T-helper 2 cell treated with Interferon-gamma antibody and Interleukin-4, amounts not matched to agents 5 μg/mL and 100 μg/mL, for 36 hours (primary cell): ENCODE measurements at regions not wholly inside any gene's neighbourhood (a gene's known extent, or its start where the extent isn't known, plus 50 kb on each side); places are given as distances from the start of the nearest gene placed in this dataset.

Experiments used
- DNase-seq: peaks from one replicate; pipeline ENCODE4 v3.0.0; 2021; ENCODE audit warnings: low spot score
- H3K27ac Mint-ChIP-seq: one replicate; pipeline ENCODE4 v1.8.0; 2021; ENCODE audit warnings: mild to moderate bottlenecking, mixed read lengths
- H3K27me3 Mint-ChIP-seq: one replicate; pipeline ENCODE4 v1.8.0; 2021; ENCODE audit warnings: low read depth, mixed read lengths
- H3K36me3 Mint-ChIP-seq: one replicate; pipeline ENCODE4 v1.8.0; 2021; ENCODE audit warnings: low read depth, mixed read lengths
- H3K4me1 Mint-ChIP-seq: one replicate; pipeline ENCODE4 v1.8.0; 2021; ENCODE audit warnings: low read depth, mixed read lengths
- H3K4me3 Mint-ChIP-seq: one replicate; pipeline ENCODE4 v1.8.0; 2022; ENCODE audit warnings: mild to moderate bottlenecking, moderate library complexity, mixed read lengths
- H3K9me3 Mint-ChIP-seq: one replicate; pipeline ENCODE4 v1.8.0; 2021; ENCODE audit warnings: mixed read lengths

DNA sequence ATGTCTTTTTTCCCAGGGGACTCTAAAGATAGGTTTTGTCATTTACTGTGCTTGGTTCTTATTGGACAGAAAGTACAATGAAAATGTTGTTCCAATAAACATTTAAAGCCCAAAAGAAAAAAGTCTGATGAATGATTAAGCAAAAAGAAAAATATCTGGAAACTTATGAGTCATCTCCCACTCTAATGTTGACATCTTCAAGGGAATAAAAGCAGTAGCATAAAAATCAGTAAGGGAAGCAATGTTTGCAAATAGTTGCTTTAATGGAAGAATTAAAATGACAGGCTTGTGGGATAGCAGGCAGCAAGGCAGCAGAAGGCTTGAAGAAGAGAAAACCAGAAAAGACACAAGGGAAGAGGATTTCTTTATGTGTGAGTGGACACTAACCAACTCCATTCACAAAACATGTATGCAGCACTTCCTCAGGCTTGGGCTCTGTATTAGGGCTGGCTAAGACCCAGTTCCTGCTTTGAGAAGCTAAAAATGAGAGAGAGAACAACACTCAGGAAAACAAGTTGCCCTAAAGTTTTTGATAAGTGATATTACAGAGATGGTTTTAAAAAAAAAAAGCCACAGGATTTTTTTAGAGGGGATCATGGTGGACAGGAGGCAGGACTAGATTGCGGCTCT is 263.2 kb upstream of the NT5E start:
- no peak overlapping the region for H3K27ac Mint-ChIP-seq
- no peaks in the 10 kb centered on the region for H3K27me3 Mint-ChIP-seq
- DNase-seq = no peak
- peaks cover 11% of the 10 kb centered on the region for H3K9me3 Mint-ChIP-seq
- no peak overlapping the region for H3K4me3 Mint-ChIP-seq
- H3K4me1 Mint-ChIP-seq = no peaks in the 10 kb centered on the region
- no peaks in the 10 kb centered on the region for H3K36me3 Mint-ChIP-seq

DNA sequence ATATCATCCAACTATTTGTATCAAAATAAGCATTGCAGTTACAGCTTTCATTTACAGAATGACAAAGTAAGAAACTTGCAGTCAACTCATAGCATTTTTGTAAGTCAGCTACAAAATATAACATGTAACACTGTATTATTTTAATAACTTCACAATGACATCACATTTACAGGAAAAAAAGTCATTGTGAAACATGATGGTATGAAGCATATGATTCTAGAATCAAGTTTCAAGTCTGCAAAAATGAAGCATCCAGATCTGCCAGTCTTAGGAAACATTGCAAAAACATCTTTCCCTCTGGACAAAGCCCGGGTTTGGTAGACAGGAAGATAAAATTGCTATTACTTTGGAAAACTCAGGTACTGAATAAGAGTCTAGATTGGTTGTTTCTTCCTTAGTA is 263.9 kb upstream of the NT5E start:
- no peaks in the 10 kb centered on the region for H3K27me3 Mint-ChIP-seq
- no peak overlapping the region for H3K27ac Mint-ChIP-seq
- no peaks in the 10 kb centered on the region for H3K4me1 Mint-ChIP-seq
- H3K9me3 Mint-ChIP-seq = peaks cover 11% of the 10 kb centered on the region
- DNase-seq = no peak
- no peaks in the 10 kb centered on the region for H3K36me3 Mint-ChIP-seq
- H3K4me3 Mint-ChIP-seq = no peak overlapping the region

DNA sequence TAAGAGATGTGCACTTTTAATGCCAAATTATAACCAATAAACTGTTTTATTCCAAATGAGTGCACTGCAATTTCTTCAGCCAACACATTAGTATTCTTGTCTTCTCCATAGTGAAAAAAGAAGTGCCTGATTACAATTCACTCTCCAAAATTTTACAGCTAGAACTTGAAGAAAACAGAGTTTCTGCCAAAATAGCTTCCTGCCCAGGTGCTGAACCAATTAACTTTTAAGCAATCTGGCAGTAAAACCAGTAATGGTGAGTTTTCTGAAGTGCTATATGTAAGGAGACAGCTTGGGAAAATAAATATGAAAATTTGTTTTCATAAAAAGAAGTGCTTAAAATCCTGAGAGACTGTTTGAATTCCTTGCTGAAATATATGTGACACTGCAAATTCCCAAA is 266.0 kb upstream of the NT5E start:
- DNase-seq = no peak
- Mint-ChIP-seq H3K36me3 (no peaks in the 10 kb centered on the region), H3K27me3 (no peaks in the 10 kb centered on the region), H3K27ac (no peak overlapping the region), H3K4me1 (no peaks in the 10 kb centered on the region), H3K9me3 (no peaks in the 10 kb centered on the region), H3K4me3 (no peak overlapping the region)

DNA sequence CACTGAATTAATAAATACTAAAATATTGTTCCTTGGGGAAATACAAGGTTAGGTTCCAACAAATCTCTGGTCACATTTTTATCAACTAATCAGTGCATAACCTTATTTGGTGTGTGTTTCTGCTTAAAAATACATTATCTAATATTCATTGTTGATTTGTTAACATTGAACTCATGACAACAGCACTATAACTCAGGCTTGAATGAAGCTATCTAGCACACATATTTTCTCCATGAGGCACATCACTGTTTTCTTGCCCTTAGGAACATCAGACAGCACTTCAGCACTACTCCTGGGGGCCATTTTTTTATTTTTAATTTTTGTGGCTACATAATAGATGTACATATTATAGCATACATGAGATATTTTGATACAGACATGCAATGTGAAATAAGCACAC is 277.2 kb upstream of the NT5E start:
- H3K4me3 Mint-ChIP-seq = no peak overlapping the region
- no peaks in the 10 kb centered on the region for H3K27me3 Mint-ChIP-seq
- no peak for DNase-seq
- peaks cover 4% of the 10 kb centered on the region for H3K9me3 Mint-ChIP-seq
- no peaks in the 10 kb centered on the region for H3K36me3 Mint-ChIP-seq
- no peak overlapping the region for H3K27ac Mint-ChIP-seq
- no peaks in the 10 kb centered on the region for H3K4me1 Mint-ChIP-seq

DNA sequence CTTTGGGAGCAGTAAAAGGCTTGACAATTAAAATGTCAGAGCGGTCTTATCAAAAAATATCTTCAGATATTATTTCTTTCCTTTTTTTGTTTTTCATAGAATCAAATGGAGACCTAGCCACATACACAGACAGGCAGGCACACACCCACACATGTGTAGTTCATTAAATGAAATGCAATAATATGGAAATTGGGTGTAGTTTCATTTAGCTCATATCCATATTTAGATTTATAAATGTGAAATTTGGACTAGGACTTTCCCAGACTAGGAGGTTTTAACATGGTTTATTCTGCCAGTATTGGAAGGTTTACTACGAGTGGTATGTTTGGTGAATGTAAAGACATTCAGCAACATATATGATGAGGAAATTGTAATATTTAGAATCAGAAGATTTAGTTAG is 277.7 kb upstream of the NT5E start:
- peaks cover 4% of the 10 kb centered on the region for H3K9me3 Mint-ChIP-seq
- H3K27ac Mint-ChIP-seq = no peak overlapping the region
- no peaks in the 10 kb centered on the region for H3K27me3 Mint-ChIP-seq
- no peak for DNase-seq
- no peak overlapping the region for H3K4me3 Mint-ChIP-seq
- H3K4me1 Mint-ChIP-seq = no peaks in the 10 kb centered on the region
- no peaks in the 10 kb centered on the region for H3K36me3 Mint-ChIP-seq

DNA sequence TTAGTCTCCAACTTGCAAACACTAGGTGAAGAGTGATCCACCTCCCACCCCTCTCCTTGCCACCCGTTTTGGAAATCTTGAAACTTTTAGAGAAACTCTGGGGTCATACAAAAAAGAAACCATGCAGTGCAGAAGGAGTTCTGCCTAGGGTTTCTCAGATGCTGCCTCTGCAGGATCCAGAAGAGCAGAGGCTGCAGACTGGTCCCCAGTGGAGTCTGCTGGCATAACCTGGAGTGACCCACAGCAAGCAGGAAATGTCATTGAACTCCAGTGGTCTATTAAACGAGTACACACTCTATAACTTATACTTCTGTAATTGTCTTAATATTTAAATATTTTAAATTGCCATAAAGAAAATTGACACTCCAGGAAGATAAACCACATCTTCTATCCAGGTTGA is 280.7 kb upstream of the NT5E start:
- H3K27ac Mint-ChIP-seq = no peak overlapping the region
- H3K36me3 Mint-ChIP-seq = no peaks in the 10 kb centered on the region
- H3K4me1 Mint-ChIP-seq = no peaks in the 10 kb centered on the region
- no peak for DNase-seq
- no peaks in the 10 kb centered on the region for H3K27me3 Mint-ChIP-seq
- no peaks in the 10 kb centered on the region for H3K9me3 Mint-ChIP-seq
- H3K4me3 Mint-ChIP-seq = no peak overlapping the region

DNA sequence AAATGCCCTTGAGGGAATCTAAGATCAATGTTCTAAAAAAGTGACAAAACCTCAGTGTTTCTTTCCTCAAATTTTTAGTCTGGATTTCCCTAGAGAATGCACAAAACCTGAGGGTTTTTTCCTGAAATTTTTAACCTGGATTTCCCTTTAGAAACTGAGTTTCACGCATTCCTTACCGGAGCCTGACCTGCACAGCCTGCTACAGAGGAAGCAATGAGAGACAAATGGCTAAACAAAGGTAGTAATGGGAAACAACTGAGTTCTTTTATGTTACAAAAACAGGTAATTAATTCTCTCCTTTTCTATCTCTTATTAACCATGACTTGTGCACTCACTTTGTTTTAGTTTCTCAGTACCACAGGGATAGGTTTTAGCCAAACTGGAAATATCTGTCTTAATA is 281.7 kb upstream of the NT5E start:
- Mint-ChIP-seq H3K9me3 (no peaks in the 10 kb centered on the region), H3K4me1 (no peaks in the 10 kb centered on the region), H3K27ac (no peak overlapping the region), H3K36me3 (no peaks in the 10 kb centered on the region), H3K4me3 (no peak overlapping the region), H3K27me3 (no peaks in the 10 kb centered on the region)
- DNase-seq = no peak

DNA sequence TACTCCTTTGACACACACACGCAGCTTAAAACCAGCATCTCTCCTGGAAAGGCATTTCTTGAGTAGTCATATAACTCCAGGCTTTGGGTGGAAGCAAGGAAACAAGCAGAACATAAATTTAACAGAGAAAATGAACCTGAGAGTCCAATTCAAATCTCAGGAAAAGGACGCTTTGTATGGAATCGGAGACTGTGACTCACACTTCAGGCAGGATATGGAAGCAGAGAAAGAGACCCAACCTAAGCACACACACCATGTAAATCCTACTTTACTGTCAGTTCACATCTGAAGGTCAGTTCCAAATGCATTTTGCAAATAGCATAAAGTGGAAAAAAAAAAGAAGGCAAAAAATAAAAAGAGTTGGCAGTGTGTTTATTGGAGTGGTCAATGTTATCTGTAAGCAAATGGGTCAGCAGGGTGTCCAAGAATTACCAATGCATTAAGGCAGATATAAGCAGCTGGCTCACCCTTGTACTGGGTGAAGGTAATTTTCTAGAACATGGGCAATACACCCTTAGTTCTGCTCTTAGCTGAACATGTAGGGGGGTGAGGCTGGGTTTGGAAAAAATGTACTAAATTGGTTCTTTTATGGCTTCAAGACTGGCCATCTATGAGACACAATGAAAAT is 283.7 kb upstream of the NT5E start:
- H3K36me3 Mint-ChIP-seq = no peaks in the 10 kb centered on the region
- no peak overlapping the region for H3K4me3 Mint-ChIP-seq
- H3K27ac Mint-ChIP-seq = no peak overlapping the region
- H3K27me3 Mint-ChIP-seq = no peaks in the 10 kb centered on the region
- no peaks in the 10 kb centered on the region for H3K4me1 Mint-ChIP-seq
- no peaks in the 10 kb centered on the region for H3K9me3 Mint-ChIP-seq
- DNase-seq = no peak

DNA sequence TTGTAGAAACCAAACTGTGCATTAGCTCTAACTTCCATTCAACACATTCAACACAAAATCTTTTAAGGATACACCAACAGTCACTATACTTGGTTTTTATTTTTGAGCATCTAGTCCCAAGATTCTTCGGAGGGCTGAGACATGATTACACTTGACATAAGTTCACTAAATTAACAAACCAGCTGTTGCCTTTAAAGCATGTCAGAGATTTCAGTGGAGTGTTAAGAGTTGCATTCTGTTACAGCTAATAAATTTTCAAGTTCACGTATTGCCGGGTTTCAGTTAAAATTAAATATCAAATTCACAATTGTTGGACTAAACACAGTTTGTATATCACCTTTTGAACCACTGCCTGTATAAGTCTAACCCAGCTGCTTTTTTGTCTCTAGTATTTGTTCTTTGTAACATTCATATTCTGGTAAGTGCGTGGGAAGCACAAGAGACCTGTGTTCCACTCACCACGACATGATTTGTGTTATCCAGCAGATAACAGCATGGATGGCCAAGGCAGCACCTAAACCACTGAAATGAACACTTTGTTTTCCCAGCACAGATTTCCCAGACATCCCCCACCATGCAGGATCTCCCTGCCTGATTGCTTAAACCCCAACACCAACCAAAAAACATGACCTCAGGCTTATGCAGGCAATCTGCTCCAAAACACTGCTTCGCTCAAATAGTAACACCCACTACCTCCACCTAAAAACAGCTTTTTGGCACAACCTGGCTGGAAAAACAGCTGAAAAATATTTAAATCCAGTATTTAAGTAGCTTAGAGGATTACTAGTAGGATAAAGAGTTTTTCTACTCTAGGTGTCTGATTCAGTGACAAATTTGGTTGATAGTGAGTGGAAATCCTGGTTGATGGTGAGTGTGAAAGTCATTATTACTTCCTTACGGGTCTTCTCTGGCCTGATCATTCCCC is 286.5 kb upstream of the NT5E start:
- no peak overlapping the region for H3K4me3 Mint-ChIP-seq

DNA sequence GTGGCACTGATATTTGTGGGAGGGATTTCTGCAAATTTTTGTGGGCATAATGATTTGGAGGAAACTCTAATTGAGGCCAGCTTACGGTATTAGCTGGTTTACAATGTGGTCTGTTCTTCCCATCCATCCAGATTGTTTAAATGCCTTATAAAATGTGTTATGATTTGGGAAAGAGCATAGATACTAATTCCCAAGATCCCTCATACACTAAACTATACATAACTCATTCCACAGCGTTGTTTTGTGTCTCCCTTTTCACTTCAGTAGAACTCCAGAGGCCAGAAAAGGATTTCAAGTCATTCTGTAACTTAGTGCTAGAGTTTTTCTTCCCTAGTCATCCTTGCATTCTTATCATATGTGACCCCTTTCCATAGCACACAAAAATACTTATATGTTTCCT is 292.6 kb upstream of the NT5E start:
- Mint-ChIP-seq H3K27me3 (no peaks in the 10 kb centered on the region), H3K9me3 (peaks cover 5% of the 10 kb centered on the region), H3K27ac (no peak overlapping the region), H3K4me3 (no peak overlapping the region), H3K4me1 (no peaks in the 10 kb centered on the region), H3K36me3 (no peaks in the 10 kb centered on the region)
- no peak for DNase-seq

More for the DNA sequence above, 286.5 kb upstream of the NT5E start:
- no peak overlapping the region for H3K27ac Mint-ChIP-seq
- no peak for DNase-seq
- H3K27me3 Mint-ChIP-seq = no peaks in the 10 kb centered on the region
- no peaks in the 10 kb centered on the region for H3K36me3 Mint-ChIP-seq
- H3K4me1 Mint-ChIP-seq = no peaks in the 10 kb centered on the region
- H3K9me3 Mint-ChIP-seq = no peaks in the 10 kb centered on the region

DNA sequence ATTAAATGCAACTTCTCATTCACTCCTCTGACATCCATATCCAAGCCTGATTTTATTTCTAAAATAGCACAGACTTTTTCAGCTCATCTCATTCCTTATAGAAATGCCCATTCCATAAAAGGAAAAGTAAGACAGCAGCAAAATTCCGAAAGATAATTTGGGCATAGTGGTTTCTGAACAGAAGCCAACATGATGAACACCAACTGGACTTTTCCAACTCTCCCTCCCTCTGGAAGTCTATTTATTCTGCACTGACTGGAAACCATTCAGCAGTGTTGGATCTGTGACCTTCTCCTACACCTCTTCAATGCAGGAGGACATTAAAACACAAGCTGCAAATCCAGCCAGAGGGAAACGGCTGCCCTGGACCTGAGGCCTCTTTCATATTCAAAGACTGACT is 306.2 kb upstream of the NT5E start:
- no peak overlapping the region for H3K27ac Mint-ChIP-seq
- H3K27me3 Mint-ChIP-seq = no peaks in the 10 kb centered on the region
- peaks cover 4% of the 10 kb centered on the region for H3K9me3 Mint-ChIP-seq
- H3K36me3 Mint-ChIP-seq = no peaks in the 10 kb centered on the region
- H3K4me1 Mint-ChIP-seq = no peaks in the 10 kb centered on the region
- no peak for DNase-seq
- no peak overlapping the region for H3K4me3 Mint-ChIP-seq

DNA sequence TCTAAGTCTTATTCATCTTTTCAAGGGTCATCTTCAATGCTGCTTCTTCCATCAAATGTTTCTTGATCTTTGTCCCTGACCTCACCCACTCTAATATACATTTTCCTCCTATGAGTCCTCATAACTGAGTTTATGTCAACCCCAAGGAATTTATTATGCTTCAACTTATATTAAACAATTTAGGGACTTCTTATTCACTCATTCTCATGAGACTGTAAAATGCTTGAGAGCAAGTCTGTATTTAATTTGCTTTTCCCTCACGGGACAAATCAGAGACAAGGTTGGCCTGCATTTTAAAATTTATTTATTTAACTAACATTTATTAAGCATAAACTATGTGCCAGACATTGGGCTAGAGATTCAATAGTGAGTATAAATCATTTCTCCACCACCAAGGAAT is 312.0 kb upstream of the NT5E start:
- Mint-ChIP-seq H3K27ac (no peak overlapping the region), H3K4me1 (no peaks in the 10 kb centered on the region), H3K9me3 (no peaks in the 10 kb centered on the region), H3K27me3 (no peaks in the 10 kb centered on the region), H3K36me3 (no peaks in the 10 kb centered on the region), H3K4me3 (no peak overlapping the region)
- no peak for DNase-seq

DNA sequence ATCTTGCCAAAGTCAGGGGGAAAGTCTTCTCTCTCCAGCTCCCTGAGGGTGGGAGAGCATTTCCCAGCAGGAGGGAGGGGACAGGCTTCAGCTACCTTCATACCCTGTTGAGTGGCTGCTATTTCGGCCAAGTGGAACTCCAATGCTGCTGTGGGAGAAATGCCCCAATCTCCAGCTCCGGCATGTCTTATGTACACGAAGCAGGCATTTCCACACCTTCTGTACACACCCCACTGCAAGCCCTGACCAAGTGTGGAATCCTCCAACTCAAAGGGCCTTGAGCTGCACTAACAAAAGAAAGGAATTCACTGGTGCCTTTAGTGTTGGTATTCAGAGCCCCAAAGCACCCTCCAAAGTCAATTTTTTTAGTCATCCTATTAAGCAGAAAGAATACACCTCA is 313.6 kb upstream of the NT5E start:
- no peaks in the 10 kb centered on the region for H3K27me3 Mint-ChIP-seq
- H3K4me3 Mint-ChIP-seq = no peak overlapping the region
- no peaks in the 10 kb centered on the region for H3K9me3 Mint-ChIP-seq
- H3K36me3 Mint-ChIP-seq = no peaks in the 10 kb centered on the region
- H3K27ac Mint-ChIP-seq = no peak overlapping the region
- no peak for DNase-seq
- H3K4me1 Mint-ChIP-seq = no peaks in the 10 kb centered on the region

DNA sequence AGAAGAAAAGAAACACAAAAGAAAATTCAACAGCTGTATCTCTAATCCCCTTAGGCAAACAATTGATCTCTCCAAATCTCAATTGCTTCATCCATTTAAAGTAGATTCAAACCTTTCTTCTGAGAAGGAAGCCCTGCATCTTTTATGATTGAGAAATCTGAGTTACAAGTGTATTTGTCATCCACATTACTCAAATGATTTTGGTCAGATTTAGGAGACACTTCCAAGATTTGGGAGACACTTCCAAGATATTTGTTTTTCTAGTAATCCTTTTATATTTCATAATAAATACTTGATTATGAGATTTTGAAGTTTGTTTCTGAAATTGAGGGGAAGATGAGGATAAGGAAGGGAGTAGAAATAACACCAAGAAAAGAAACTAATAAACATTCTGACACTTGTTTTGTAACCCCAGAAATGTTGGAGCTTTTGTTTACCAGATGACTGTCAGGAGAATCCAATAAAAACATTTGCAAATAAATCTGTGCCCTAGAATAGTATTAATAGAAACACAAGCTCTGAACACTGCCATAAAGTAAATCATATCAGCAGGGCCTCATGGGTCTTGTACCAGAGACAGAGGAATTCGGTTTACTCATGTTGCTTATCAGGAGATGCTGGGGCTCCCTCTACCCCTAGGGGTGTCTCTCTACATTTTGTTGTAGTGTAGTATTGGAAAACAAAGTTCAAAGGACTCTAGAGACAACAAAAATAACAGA is 314.3 kb upstream of the NT5E start:
- Mint-ChIP-seq H3K27me3 (no peaks in the 10 kb centered on the region), H3K4me3 (no peak overlapping the region), H3K36me3 (no peaks in the 10 kb centered on the region), H3K27ac (no peak overlapping the region), H3K9me3 (no peaks in the 10 kb centered on the region), H3K4me1 (no peaks in the 10 kb centered on the region)
- DNase-seq = no peak
